GM12874 (cell line): ENCODE measurements at regions not wholly inside any gene's neighbourhood (a gene's known extent, or its start where the extent isn't known, plus 50 kb on each side); places are given as distances from the start of the nearest gene placed in this dataset.

Source experiments
- TF ChIP-seq, protein P1 (sequence below): IDR thresholded peaks from 2 replicates; pipeline ENCODE4 v1.5.1; 2011; ENCODE audit warnings: low read depth, mild to moderate bottlenecking, control low read depth, low read length, moderate library complexity; ENCODE audit not compliant: insufficient read depth

DNA sequence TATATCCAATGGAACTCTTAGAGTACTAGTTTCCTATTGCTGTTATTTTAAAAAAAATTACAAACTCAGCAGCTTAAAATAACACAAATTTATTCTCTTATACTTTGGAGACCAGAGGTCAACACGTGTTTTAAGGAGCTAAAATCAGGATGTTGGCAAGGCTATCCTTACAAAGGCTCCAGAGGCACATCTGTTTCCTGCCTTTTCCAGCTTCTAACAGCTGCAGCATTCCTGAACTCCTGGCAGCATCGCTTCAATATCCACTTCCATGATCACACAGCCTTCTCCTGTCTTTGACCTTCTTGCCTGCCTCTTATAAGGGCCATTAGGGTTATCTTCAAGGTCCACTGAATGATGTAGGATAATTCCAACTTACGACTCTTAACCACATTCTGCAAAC lies 92.2 kb upstream of the CCNG1 start:
- TF ChIP-seq, protein P1, sequence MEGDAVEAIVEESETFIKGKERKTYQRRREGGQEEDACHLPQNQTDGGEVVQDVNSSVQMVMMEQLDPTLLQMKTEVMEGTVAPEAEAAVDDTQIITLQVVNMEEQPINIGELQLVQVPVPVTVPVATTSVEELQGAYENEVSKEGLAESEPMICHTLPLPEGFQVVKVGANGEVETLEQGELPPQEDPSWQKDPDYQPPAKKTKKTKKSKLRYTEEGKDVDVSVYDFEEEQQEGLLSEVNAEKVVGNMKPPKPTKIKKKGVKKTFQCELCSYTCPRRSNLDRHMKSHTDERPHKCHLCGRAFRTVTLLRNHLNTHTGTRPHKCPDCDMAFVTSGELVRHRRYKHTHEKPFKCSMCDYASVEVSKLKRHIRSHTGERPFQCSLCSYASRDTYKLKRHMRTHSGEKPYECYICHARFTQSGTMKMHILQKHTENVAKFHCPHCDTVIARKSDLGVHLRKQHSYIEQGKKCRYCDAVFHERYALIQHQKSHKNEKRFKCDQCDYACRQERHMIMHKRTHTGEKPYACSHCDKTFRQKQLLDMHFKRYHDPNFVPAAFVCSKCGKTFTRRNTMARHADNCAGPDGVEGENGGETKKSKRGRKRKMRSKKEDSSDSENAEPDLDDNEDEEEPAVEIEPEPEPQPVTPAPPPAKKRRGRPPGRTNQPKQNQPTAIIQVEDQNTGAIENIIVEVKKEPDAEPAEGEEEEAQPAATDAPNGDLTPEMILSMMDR: no peak

DNA sequence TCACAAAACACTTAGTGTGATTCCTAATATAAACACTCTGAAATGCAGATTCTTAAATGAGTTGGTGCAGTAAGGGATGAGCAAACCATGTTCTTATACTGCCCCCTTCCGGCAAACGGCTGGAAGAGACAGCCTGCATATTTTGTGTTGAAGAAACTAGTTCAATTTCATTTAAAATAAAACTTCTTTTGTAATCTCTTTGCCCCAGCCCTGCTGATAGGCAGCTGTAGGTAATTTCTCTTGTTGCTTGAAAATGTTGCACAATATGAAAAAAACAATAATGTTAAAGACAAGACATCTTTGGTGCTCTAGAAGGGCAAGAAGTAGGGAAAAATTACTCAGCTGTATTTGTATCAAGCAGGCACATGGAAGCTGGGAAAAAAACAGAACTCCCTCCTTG lies 89.7 kb upstream of the CCNG1 start:
- TF ChIP-seq, protein P1: peak; percentile 61; the same call in 1 of the 2 replicates

DNA sequence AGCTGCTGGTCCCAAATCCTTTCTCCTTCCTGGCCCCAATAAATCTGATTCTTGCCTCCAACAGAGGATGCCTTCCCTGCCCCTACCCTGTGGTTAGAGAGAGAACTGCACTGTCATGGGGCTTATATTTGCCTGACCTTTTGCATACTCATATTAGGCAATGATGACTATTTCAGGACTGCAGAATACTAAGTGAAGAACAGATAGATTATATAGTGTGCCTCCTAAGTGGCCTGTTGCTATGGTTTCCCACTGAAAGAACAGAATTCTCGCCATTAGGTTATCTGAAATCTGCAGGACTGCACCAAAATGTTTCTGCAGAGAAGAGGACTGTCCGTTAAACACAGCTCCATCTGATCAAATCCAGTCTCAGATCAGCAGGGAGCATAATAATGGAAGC lies 87.3 kb upstream of the CCNG1 start:
- TF ChIP-seq, protein P1: peak; percentile 13; the same call in 1 of the 2 replicates

DNA sequence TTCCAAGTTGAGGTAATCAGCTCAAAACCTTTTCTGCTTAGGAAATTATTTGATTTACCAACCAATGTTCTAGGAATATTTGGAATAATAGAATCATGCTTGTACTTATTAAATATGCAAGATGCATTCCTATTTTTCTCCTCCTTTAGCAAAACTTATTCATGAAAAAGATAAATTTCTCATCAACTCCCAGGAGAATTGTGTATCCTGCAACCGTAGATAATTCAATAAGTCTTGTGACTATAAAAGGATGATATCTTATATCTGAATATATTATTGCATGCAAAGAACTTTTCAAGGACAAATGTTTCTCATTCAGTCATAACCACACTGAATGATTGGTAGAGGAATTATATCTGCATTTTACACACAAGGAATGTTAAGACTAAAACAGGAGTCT lies 84.9 kb upstream of the CCNG1 start:
- TF ChIP-seq, protein P1: no peak

DNA sequence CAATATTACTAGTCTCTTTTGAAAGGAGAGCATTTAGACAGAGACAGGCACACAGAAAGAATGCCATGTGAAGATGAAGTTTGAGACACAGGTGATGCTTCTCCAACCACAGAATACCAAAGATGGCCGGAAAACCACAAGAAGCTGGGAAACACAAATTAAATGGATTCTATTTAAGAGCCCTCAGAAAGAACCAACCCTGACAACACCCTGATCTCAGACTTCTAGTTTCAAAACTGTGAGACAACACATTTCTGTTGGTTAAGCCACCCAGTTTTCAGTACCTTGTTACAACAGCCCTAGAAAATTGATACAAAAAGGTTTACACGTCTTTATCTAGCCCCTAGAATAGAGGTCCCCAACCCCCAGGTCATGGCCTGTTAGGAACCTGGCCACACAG lies 79.8 kb upstream of the CCNG1 start:
- TF ChIP-seq, protein P1: no peak

- TF ChIP-seq, protein P1: no peak
These were observed 76.7 kb upstream of the CCNG1 start for GRCh38 chr5:163360656-163361055.

- TF ChIP-seq, protein P1: no peak
These were observed 75.9 kb upstream of the CCNG1 start for GRCh38 chr5:163361450-163361849.
